ENCODE measurements at regions not wholly inside any gene's neighbourhood (a gene's known extent, or its start where the extent isn't known, plus 50 kb on each side); places are given as distances from the start of the nearest gene placed in this dataset.

- Histone ChIP-seq H3K9me3 (peaks cover 4% of the 10 kb centered on the region), H3K4me2 (no peak overlapping the region), H3K79me2 (ENCODE audit: insufficient read depth) (no peaks in the 10 kb centered on the region), H3K27me3 (ENCODE audit: insufficient read depth) (no peaks in the 10 kb centered on the region; the same call in 1 of the 2 replicates), H3K36me3 (replicated peaks in 1 of 2; ENCODE audit: control insufficient read depth in 1 of 2, insufficient read depth in 2 of 2, low read length in 1 of 2) (no peaks in the 10 kb centered on the region), H3K27ac (ENCODE audit: low read depth in 2 of 2, low read length in 1 of 2) (no peak overlapping the region), H3K9ac (no peak overlapping the region), H4K20me1 (ENCODE audit: insufficient read depth) (no peaks in the 10 kb centered on the region), H3K4me3 (ENCODE audit: low read depth in 2 of 2, low read length in 1 of 2) (no peak overlapping the region), H3F3A (replicated peaks; ENCODE audit: insufficient read depth) (no peaks in the 10 kb centered on the region), H3K9me2 (no peaks in the 10 kb centered on the region), H3K4me1 (ENCODE audit: control insufficient read depth in 1 of 2, insufficient read depth in 2 of 2, low read depth in 1 of 2, low read length in 1 of 2) (no peaks in the 10 kb centered on the region), H2AFZ (ENCODE audit: low read depth) (no peak overlapping the region)
- ChIA-PET POLR2A (no interaction called here), CTCF (no interaction called here)
- TF ChIP-seq MXI1 (IDR thresholded peaks at IDR 0.05; ENCODE audit: low read depth, low read length) (no peak), EP300 (IDR thresholded peaks at IDR 0.05; ENCODE audit: borderline replicate concordance in 1 of 2, low read depth in 1 of 2, low read length in 1 of 2) (no peak), YY1 (IDR thresholded peaks at IDR 0.05; ENCODE audit: low read depth) (no peak), USF2 (IDR thresholded peaks at IDR 0.05; ENCODE audit: borderline replicate concordance, low read depth, low read length) (no peak), FOXM1 (IDR thresholded peaks at IDR 0.05; ENCODE audit: low read depth) (no peak), RFX5 (IDR thresholded peaks at IDR 0.05; ENCODE audit: low read length) (no peak), RAD21 (IDR thresholded peaks at IDR 0.05; ENCODE audit: low read length) (no peak), NRF1 (IDR thresholded peaks at IDR 0.05; ENCODE audit: low read depth, low read length) (no peak), RCOR1 (IDR thresholded peaks at IDR 0.05; ENCODE audit: low read length) (no peak), SMC3 (IDR thresholded peaks at IDR 0.05; ENCODE audit: low read depth, low read length) (no peak)
- no peak for DNase-seq
Measured at GRCh38 chr22:44378380-44378779, 65.6 kb upstream of the SHISAL1 start.

GRCh38 chr22:44375451-44375850 is 62.7 kb upstream of the SHISAL1 start:
- no peaks in the 10 kb centered on the region for H3K36me3 ChIP-seq (replicated peaks in 1 of 2; ENCODE audit: control insufficient read depth in 1 of 2, insufficient read depth in 2 of 2, low read length in 1 of 2)
- H3K4me3 ChIP-seq (ENCODE audit: low read depth in 2 of 2, low read length in 1 of 2) = no peak overlapping the region
- no peaks in the 10 kb centered on the region for H3K79me2 ChIP-seq (ENCODE audit: insufficient read depth)
- no peaks in the 10 kb centered on the region for H3K9me2 ChIP-seq
- TF ChIP-seq TCF12 (IDR thresholded peaks at IDR 0.05) (no peak), NRF1 (IDR thresholded peaks at IDR 0.05; ENCODE audit: low read depth, low read length) (no peak), ELF1 (IDR thresholded peaks at IDR 0.05) (no peak)
- H3K9me3 ChIP-seq = peaks cover 4% of the 10 kb centered on the region
- DNase-seq = no peak
- CTCF ChIA-PET = no interaction called here
- no peaks in the 10 kb centered on the region for H3F3A ChIP-seq (replicated peaks; ENCODE audit: insufficient read depth)
- no peak overlapping the region for H2AFZ ChIP-seq (ENCODE audit: low read depth)
- H3K27ac ChIP-seq (ENCODE audit: low read depth in 2 of 2, low read length in 1 of 2) = no peak overlapping the region
- H3K9ac ChIP-seq = no peak overlapping the region
- H3K4me1 ChIP-seq (ENCODE audit: control insufficient read depth in 1 of 2, insufficient read depth in 2 of 2, low read depth in 1 of 2, low read length in 1 of 2) = peaks cover 0 to 4% of the 10 kb centered on the region in 2 experiments; a peak in 1 of 4 replicates
- POLR2A ChIA-PET = no interaction called here
- 9% methylated on average over 1 of the region's 1 CpG for WGBS (ENCODE audit: low lambda C conversion rate)
- no peaks in the 10 kb centered on the region for H4K20me1 ChIP-seq (ENCODE audit: insufficient read depth)
- no peak overlapping the region for H3K4me2 ChIP-seq
- no peaks in the 10 kb centered on the region for H3K27me3 ChIP-seq (ENCODE audit: insufficient read depth)

- no peak for DNase-seq
- no peak overlapping the region for H2AFZ ChIP-seq (ENCODE audit: low read depth)
- H3K9ac ChIP-seq = no peak overlapping the region
- H3K9me2 ChIP-seq = no peaks in the 10 kb centered on the region
- no peaks in the 10 kb centered on the region for H3K27me3 ChIP-seq (ENCODE audit: insufficient read depth)
- H3F3A ChIP-seq (replicated peaks; ENCODE audit: insufficient read depth) = no peaks in the 10 kb centered on the region
- no peak overlapping the region for H3K27ac ChIP-seq (ENCODE audit: low read depth in 2 of 2, low read length in 1 of 2)
- WGBS (ENCODE audit: low lambda C conversion rate) = 50% methylated on average over 2 of the region's 3 CpGs
- H3K4me2 ChIP-seq = no peak overlapping the region
- H3K79me2 ChIP-seq (ENCODE audit: insufficient read depth) = no peaks in the 10 kb centered on the region
- no peak overlapping the region for H3K4me3 ChIP-seq (ENCODE audit: low read depth in 2 of 2, low read length in 1 of 2)
- no peak for TF ChIP-seq MXI1 (IDR thresholded peaks at IDR 0.05; ENCODE audit: low read depth, low read length)
- no peak for TF ChIP-seq NFIC (IDR thresholded peaks at IDR 0.05; ENCODE audit: borderline replicate concordance)
- TF ChIP-seq TAF1 (IDR thresholded peaks at IDR 0.05; ENCODE audit: borderline replicate concordance, low read depth, low read length) = no peak
- no peak for TF ChIP-seq FOXJ3 (CRISPR knock-in tag; IDR thresholded peaks at IDR 0.05)
- TF ChIP-seq TEAD4 (IDR thresholded peaks at IDR 0.05; ENCODE audit: borderline replicate concordance, insufficient read depth) = no peak
- no peak for TF ChIP-seq GATA2 (CRISPR knock-in tag; IDR thresholded peaks at IDR 0.05)
- TF ChIP-seq PBX3 (IDR thresholded peaks at IDR 0.05) = no peak
- no peak for TF ChIP-seq USF1 (IDR thresholded peaks at IDR 0.05; ENCODE audit: borderline replicate concordance, low read depth)
- no peak for TF ChIP-seq MEF2A (IDR thresholded peaks at IDR 0.05; ENCODE audit: borderline replicate concordance, low read depth)
- H3K4me1 ChIP-seq (ENCODE audit: control insufficient read depth in 1 of 2, insufficient read depth in 2 of 2, low read depth in 1 of 2, low read length in 1 of 2) = peaks cover 0 to 16% of the 10 kb centered on the region in 2 experiments; a peak in 1 of 4 replicates
- no peaks in the 10 kb centered on the region for H4K20me1 ChIP-seq (ENCODE audit: insufficient read depth)
- ChIA-PET POLR2A (no interaction called here), CTCF (interaction anchor here (1.0 kb wide), 1 partner anchor 13 kb away, joined by 3 read pairs; no protein-coding TSS in a partner anchor)
- no peaks in the 10 kb centered on the region for H3K36me3 ChIP-seq (replicated peaks in 1 of 2; ENCODE audit: control insufficient read depth in 1 of 2, insufficient read depth in 2 of 2, low read length in 1 of 2)
- peaks cover 4% of the 10 kb centered on the region for H3K9me3 ChIP-seq
Measured at GRCh38 chr22:44373234-44373633, 60.5 kb upstream of the SHISAL1 start.

All from SK-N-SH (cell line).